ENCODE measurements at regions not wholly inside any gene's neighbourhood (a gene's known extent, or its start where the extent isn't known, plus 50 kb on each side); places are given as distances from the start of the nearest gene placed in this dataset.

GRCh38 chr14:29355331-29355730 lies 572.3 kb downstream of the PRKD1 start:
- TF ChIP-seq CTCF (IDR thresholded peaks at IDR 0.05; ENCODE audit: insufficient read depth, low read length, poor library complexity, severe bottlenecking): no peak
- no peak for DNase-seq (ENCODE audit: low read depth)

DNA sequence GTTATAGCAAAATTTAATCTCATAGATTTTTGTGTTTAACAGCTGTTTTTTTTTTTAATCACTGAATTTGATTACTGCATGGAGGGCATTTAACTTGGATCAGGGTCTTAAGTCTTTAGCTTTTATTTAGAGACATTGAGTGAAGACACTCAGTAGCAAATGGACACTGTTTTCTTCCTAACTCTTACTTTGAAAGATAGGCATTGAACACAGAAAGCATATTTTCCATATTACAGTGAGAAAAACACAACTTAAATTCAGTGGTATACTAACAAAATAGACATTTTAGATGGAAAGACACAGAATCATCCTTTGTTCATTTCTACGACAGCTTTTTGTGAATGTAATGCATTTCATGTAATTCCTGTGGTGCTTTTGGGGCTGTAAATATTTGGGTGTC lies 571.8 kb downstream of the PRKD1 start:
- no peaks in the 10 kb centered on the region for H3K27me3 ChIP-seq (ENCODE audit: control insufficient read depth, insufficient read depth, low read length)
- TF ChIP-seq CTCF (IDR thresholded peaks at IDR 0.05; ENCODE audit: insufficient read depth, low read length, poor library complexity, severe bottlenecking): no peak
- no peaks in the 10 kb centered on the region for H3K36me3 ChIP-seq (ENCODE audit: control insufficient read depth, insufficient read depth, low read length)
- no peak for DNase-seq (ENCODE audit: low read depth)
- no peak overlapping the region for H3K4me3 ChIP-seq (ENCODE audit: low read depth, low read length)

More at GRCh38 chr14:29355331-29355730, 572.3 kb downstream of the PRKD1 start:
- H3K4me3 ChIP-seq (ENCODE audit: low read depth, low read length): no peak overlapping the region
- no peaks in the 10 kb centered on the region for H3K36me3 ChIP-seq (ENCODE audit: control insufficient read depth, insufficient read depth, low read length)
- no peaks in the 10 kb centered on the region for H3K27me3 ChIP-seq (ENCODE audit: control insufficient read depth, insufficient read depth, low read length)

DNA sequence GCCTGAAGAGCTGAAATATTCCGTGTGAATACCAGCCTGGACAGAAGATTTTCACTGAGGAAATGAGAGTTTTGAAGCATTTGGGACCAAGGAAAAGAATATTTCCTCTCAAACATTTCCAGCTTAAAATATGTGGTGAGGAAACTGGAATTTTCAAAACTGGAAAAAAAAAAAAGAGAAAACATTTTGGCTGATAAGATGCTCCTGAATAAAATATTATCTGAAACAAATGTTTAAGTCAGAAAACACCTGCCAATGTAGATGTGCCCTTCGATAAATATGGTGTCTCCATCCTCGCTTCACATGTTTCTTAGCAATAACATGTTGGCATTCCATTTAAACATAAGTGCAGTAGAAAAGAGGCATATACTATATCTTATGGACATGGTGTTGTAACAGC lies 567.0 kb downstream of the PRKD1 start:
- Histone ChIP-seq H3K4me3 (ENCODE audit: low read depth, low read length) (no peak overlapping the region), H3K36me3 (ENCODE audit: control insufficient read depth, insufficient read depth, low read length) (no peaks in the 10 kb centered on the region), H3K27me3 (ENCODE audit: control insufficient read depth, insufficient read depth, low read length) (no peaks in the 10 kb centered on the region)
- DNase-seq (ENCODE audit: low read depth): no peak
- TF ChIP-seq CTCF (IDR thresholded peaks at IDR 0.05; ENCODE audit: insufficient read depth, low read length, poor library complexity, severe bottlenecking): no peak

DNA sequence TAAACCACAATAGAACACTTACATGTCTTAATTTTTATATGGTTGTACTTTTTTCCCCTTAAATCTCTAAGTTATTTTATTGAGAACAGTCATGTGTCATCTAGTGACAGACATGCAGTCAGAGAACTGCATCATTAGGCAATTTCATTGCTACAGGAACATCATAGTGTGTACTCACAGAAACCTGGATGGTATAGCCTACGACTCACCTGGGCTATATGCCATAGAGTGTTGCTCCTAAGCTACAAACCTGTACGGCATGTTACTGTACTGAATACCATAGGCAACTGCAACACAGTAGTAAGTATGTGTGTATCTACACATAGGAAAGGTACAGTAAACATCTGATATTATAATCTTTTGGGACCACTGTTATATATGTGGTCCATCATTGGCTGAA lies 557.6 kb downstream of the PRKD1 start:
- no peak for TF ChIP-seq CTCF (IDR thresholded peaks at IDR 0.05; ENCODE audit: insufficient read depth, low read length, poor library complexity, severe bottlenecking)
- DNase-seq (ENCODE audit: low read depth): no peak

GRCh38 chr14:29376237-29376636 lies 551.4 kb downstream of the PRKD1 start:
- DNase-seq (ENCODE audit: low read depth): no peak
- TF ChIP-seq CTCF (IDR thresholded peaks at IDR 0.05; ENCODE audit: insufficient read depth, low read length, poor library complexity, severe bottlenecking): no peak

More for the DNA sequence above, 557.6 kb downstream of the PRKD1 start:
- H3K27me3 ChIP-seq (ENCODE audit: control insufficient read depth, insufficient read depth, low read length): no peaks in the 10 kb centered on the region
- H3K4me3 ChIP-seq (ENCODE audit: low read depth, low read length): no peak overlapping the region
- no peaks in the 10 kb centered on the region for H3K36me3 ChIP-seq (ENCODE audit: control insufficient read depth, insufficient read depth, low read length)

DNA sequence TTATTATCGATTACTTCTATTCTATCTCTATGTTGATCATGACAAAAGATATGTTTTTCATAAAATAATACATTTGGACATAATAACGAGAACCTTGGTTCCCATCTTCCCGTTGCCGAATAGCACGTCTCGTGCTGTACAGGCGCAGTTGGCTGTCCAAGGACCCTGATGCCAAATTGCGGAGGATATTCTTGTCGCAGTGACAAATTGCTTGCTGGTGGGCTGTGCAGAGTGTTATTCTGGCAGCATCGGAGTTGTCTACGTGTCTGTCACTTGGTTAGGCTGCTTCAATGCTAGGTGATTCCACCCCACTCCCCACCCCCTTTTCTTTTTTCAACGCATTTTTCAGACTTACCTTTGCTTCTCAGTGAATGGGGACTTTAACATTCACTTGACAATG lies 546.8 kb downstream of the PRKD1 start:
- DNase-seq (ENCODE audit: low read depth): no peak
- TF ChIP-seq CTCF (IDR thresholded peaks at IDR 0.05; ENCODE audit: insufficient read depth, low read length, poor library complexity, severe bottlenecking): no peak
- Histone ChIP-seq H3K36me3 (ENCODE audit: control insufficient read depth, insufficient read depth, low read length) (no peaks in the 10 kb centered on the region), H3K27me3 (ENCODE audit: control insufficient read depth, insufficient read depth, low read length) (no peaks in the 10 kb centered on the region), H3K4me3 (ENCODE audit: low read depth, low read length) (no peak overlapping the region)

More at GRCh38 chr14:29376237-29376636, 551.4 kb downstream of the PRKD1 start:
- H3K4me3 ChIP-seq (ENCODE audit: low read depth, low read length): no peak overlapping the region
- no peaks in the 10 kb centered on the region for H3K27me3 ChIP-seq (ENCODE audit: control insufficient read depth, insufficient read depth, low read length)
- H3K36me3 ChIP-seq (ENCODE audit: control insufficient read depth, insufficient read depth, low read length): no peaks in the 10 kb centered on the region
